GM23248 (cell line): ENCODE measurements at regions not wholly inside any gene's neighbourhood (a gene's known extent, or its start where the extent isn't known, plus 50 kb on each side); places are given as distances from the start of the nearest gene placed in this dataset.

ENCODE experiments used
- EZH2 ChIP-seq: fragments of 200-600 bp; sonication (generic); IDR thresholded peaks from 2 replicates; pipeline ENCODE4 v1.6.1; 2018; ENCODE audit warnings: antibody characterized with exemption, mild to moderate bottlenecking; ENCODE audit not compliant: insufficient read depth, poor library complexity, severe bottlenecking
- EZH2phosphoT487 ChIP-seq: fragments of 200-600 bp; sonication (generic); IDR thresholded peaks from 2 replicates; pipeline ENCODE4 v1.6.1; 2018; ENCODE audit warnings: antibody characterized with exemption, moderate library complexity, mild to moderate bottlenecking, low read depth; ENCODE audit not compliant: insufficient read depth

DNA sequence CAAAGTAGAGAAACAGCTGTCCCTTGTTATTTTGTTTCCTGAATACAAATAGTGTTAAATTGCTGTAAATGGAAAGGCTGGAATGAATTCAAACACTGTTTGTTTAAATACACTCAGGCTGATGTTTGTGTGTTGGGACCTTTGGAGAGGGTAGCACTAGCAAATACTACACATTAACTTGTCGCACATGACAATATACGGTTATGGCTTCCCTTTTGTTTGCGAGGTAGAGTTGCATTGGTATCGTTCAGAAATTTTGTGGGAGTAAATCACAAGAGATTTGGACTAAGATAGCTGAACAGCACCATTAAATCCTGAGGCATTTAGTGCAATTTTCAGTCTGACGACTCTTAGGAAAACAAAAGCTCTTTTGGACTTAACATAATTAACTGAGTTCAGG lies 213.0 kb upstream of the ROBO2 start:
- TF ChIP-seq EZH2 (no peak), EZH2phosphoT487 (no peak)
